NAMALWA (cell line): ENCODE measurements at regions not wholly inside any gene's neighbourhood (a gene's known extent, or its start where the extent isn't known, plus 50 kb on each side); places are given as distances from the start of the nearest gene placed in this dataset.

Experiments used
- DNase-seq: peaks from one replicate; pipeline ENCODE4 v3.0.0-alpha.2; 2015; ENCODE audit warnings: low spot score

DNA sequence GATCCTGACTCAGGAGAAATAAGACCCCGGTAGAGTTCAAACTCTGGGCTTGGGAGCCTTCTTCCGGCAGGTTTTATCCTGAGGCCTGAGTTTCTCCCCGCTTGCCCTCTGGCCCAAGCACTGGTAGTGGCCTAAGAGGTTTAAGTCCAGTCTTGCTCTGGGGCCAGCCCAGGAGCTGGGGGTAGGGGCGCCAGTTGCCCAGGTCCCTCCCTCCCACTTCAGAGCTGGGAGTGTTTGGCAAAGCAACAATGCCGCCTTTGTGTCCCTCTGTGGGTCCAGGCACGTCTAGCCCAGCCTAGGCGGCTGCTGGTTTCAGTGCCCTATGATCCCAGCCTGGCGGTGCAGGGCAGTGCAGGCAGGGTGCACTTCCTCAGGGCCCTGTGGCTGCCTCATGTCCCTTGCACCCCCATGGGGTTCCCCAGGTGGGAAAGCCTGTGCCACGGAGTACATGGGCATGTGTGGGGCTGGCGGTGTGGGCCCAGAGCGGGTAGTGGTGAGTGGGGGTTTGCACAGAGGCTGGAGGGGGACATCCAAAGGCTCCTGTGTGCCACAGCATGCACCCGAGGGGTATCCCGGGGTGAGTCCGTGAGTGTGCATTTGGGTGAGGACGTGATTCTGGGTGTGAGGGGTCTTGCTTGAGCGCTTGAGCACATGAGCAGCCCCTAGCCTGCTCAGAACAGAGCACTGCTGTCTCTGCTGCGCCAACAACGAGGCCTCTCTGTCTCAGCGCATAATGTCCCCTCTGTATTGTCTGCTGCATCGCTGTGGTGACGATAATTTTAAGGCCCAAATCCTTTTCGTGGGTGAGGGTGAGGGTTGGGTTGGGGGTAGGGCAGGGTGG lies 61.7 kb upstream of the PSD2 start:
- no peak for DNase-seq

- no peak for DNase-seq
Measured at GRCh38 chr5:139734539-139734916, 61.1 kb upstream of the PSD2 start.

- DNase-seq: no peak
Measured at GRCh38 chr5:139738193-139739149, 57.1 kb upstream of the PSD2 start.

GRCh38 chr5:139739150-139739974 lies 56.2 kb upstream of the PSD2 start:
- DNase-seq: no peak

- no peak for DNase-seq
Measured at GRCh38 chr5:139740138-139740991, 55.2 kb upstream of the PSD2 start.

- peak; percentile 55 for DNase-seq
Measured at GRCh38 chr5:139740992-139741672, 54.5 kb upstream of the PSD2 start.

DNA sequence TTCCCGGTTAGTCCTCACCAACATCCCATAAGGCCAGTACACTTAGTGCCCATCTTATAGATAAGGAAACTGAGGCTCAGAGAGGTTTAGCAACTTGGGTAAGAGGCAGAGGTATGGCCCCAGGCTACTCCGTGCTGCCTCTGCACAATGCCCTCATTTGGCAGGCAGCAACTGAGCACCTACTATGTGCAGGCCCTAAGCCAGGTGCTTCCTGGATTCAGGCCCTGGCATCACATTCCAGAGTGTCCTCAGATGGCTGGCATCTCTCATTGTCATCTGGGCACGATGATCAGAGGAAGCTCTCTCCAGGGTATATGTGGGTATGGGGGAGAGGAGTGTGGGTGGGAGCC lies 53.8 kb upstream of the PSD2 start:
- DNase-seq: no peak

DNA sequence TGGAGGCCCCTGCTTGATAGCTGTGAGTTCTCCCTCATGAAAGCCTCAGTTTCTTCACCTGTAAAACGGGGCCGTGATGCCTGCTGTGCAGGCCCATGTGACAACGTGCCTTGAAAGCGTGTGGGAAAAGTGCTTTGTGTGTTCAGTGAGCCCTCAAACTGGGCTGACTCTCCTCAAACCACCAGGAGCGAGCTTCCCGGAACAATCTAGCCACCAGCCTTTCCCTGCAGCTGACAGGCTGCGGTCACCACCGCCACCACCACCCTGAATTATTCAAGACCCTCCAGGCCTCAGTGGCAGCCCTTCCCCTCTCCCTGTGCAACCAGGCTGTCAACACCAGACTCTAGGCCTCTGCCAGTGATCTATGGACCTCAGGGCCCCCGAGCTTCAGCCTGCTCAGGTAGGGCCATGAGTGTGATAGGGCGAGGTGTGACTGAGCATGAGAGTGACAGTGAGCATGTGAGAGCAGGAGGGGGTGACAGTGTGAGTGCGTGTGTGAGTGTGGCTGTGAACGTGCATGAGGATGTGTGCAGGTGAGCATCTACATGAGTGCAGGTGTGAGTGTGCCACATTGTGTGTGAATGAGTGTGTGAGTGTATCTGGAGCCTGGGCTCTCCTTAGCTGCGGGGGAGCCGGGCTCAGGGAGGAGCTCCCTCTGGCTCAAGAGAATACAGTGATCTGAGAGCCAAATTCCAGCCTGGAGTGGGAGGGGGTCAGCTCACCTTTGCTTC lies 53.3 kb upstream of the PSD2 start:
- DNase-seq: no peak

- no peak for DNase-seq
Measured at GRCh38 chr5:139743001-139743771, 52.4 kb upstream of the PSD2 start.

GRCh38 chr5:139743804-139744203 lies 51.8 kb upstream of the PSD2 start:
- DNase-seq: no peak

GRCh38 chr5:139744471-139745131 lies 51.0 kb upstream of the PSD2 start:
- DNase-seq: no peak

GRCh38 chr5:139745132-139745799 lies 50.3 kb upstream of the PSD2 start:
- DNase-seq: peak; percentile 59

DNA sequence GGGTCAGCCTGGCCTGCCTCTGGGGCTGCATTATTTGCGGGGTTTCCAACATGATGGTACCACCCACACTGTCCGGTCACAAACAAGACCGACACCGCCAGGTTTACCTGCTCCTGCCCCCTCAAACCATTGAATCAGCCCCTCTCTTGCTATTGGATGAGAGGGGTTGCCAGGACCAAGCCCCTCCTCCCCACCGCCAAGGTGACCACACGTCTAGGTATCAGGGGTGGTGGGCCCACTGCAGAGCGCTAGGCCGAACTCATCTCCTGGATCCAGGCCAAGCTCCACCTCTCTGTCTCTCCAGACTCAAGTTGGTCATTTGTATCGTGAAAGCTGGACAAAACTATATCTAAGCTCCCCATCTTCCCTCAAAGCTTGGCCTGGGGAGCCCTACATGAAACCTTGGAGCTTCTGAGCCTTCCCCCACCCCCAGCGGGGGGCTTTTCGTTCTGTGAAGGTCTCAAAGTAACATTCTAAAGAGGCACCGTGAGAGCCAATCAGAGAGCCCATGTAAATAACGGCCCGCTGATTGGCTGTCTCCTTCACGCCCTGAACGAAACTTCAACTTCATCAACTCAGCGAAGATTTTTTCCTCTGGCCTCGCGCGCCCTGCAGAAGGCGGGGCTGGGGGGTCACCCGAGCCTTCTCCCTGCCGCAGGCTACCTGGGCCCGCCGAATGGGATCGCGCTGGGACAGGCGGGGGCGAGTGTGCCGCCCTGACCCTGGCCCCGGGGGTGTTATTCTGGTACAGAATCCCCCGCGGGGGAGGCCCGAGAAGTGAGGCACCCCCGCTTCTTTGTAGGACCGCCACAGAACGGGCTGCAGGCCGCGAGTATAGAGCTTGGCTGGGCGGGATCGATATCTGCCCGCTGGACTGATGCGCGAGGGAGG lies 49.6 kb upstream of the PSD2 start:
- peak; percentile 92 for DNase-seq
